AG08395 (cell line): ENCODE measurements at regions not wholly inside any gene's neighbourhood (a gene's known extent, or its start where the extent isn't known, plus 50 kb on each side); places are given as distances from the start of the nearest gene placed in this dataset.

Experiments used
- DNase-seq: peaks from one replicate; pipeline ENCODE4 v3.0.0; 2012; ENCODE audit warnings: mixed read lengths, low spot score

- no peak for DNase-seq
Measured at GRCh38 chr6:125544819-125545218, 204.6 kb upstream of the HEY2 start.

DNA sequence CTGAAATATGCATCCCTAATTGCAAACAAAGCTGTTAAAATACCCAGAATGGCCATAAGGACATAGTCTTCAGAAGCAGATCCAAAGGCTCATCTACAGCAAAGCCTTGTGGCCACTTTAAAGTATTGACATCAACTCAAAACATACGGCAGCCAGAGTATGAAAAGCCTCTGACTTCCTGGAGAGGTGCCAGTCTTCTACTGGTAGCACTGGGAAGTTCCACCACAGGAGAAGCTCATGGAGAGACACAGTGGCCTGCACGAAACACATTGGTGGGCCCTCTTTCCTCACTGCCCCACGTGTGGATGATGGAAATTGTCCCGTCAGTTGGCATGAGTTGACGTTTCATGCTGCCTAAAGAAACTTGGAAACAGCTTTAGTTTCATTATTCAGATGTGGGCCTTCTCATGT is 202.6 kb upstream of the HEY2 start:
- peak; percentile 25 for DNase-seq

- DNase-seq = no peak
Measured at GRCh38 chr6:125547381-125547780, 202.1 kb upstream of the HEY2 start.

DNA sequence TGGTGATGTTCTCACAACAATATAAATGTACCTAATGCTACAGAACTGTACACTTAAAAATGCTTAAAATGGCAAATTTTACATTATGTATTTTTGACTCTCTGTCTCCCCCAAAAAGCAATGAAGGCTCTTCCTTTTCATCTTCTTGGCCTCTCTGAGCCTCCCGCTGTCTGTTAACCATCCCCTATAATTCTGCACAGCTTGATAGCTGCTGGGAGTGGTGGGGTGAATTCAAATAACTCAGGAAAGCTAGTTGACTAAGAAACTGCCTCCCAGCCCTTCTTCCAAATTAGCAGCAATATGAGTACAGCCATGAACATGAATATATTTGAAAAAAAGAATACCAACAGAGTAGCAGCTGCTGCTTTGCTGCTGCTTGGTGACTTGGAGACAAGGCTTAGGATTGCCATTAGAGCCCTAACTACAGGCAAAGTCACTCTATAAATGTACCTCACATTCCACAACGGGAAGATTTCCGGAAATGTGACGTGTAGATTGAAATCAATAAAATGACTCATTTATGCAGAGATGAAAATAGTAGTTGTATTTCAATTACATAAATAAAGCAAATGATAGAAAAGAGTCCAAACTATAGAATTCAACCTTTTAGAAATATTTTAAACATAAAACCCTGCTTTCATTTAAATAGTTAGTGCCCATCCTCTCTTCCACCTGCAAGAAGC is 200.1 kb upstream of the HEY2 start:
- DNase-seq = no peak

DNA sequence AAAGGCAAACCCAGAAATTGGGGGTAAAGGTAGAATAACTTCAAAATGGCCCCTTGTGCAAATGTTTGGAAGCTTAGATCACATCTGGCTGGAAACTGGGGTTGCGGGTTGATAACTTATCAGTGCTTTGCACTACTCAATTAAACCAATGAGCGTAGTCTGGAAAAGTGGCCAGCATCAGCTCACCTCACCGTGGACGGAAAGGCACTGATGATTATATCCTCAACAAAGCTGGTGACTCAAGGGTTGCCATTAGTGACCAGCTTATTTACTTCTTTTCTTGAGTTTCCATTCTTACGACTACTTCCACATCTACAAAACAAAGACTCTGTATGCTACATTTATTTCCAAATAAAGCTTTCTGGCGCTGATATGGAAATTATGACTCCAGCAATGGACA is 198.5 kb upstream of the HEY2 start:
- no peak for DNase-seq

- no peak for DNase-seq
Measured at GRCh38 chr6:125552819-125553218, 196.6 kb upstream of the HEY2 start.

GRCh38 chr6:125554456-125554855 is 195.0 kb upstream of the HEY2 start:
- DNase-seq = peak; percentile 21

DNA sequence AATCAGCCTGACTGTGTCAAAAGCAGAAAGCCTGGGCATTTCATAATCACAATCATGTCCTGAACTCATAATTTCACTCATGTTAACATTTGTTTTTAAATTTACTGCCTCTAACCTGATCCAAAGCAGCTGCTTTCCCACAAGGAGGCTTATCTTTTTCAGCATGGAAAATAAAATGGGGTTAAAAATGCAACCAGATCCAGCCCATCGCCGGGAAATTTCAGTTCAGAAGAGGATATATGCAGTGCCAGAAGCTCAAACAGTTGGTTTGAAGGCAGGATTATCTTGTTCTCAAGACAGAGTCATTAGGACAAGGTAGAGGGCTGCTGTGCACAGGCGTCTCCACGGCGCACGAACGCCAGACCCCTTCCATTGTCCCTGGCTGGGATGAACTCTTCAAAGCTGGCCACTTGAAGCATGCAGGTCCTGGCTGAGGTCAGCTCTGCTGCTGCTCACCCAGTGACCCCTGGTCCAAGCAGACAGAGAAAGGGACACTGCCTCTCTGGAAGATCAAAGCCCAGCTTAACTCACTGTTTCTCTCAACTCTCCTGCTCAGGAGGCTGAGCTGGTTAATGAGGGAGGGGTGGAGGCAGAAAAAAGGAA is 191.1 kb upstream of the HEY2 start:
- no peak for DNase-seq

DNA sequence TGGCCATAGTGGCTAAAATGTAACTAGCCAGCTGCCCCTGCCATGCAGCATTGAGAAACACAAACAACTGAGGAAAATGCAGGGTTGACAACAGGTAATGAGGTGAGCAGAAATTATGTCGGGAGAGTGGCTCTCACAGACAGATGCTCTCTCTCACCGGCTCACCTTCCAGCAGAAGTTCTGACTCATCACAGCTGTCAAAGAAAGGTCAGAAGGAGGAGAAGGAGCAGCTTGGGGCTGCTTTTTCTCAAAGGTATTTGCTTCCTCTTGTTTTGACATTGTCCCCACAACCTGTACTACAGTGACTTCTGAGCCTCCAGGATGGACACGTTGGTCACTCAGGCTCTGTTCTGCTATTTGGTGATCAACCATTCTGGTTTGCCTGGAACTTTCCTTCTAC is 190.5 kb upstream of the HEY2 start:
- DNase-seq = no peak

- DNase-seq = no peak
Measured at GRCh38 chr6:125562156-125562555, 187.3 kb upstream of the HEY2 start.

DNA sequence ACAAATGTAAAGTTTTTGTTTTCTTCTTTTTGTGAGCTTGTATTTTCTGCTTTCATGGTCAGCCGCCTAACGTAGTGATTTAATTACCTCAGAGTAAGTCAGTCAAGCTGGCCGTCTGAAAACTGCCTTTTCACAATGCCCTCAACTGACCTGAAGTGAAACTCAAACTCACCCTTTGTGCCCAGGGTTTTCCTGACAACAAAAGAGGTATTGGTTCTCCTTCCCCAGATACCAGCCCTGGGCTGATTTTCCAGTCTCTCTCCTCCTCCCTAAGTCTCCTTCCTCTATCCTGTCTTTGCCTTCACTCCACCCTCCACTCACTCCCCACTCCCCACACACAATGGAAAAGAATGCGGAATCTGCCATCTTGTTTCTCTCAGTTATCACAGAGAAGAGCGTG is 184.5 kb upstream of the HEY2 start:
- DNase-seq = no peak

GRCh38 chr6:125567407-125567806 is 182.0 kb upstream of the HEY2 start:
- DNase-seq = no peak

- DNase-seq = no peak
Measured at GRCh38 chr6:125568609-125569008, 180.8 kb upstream of the HEY2 start.

DNA sequence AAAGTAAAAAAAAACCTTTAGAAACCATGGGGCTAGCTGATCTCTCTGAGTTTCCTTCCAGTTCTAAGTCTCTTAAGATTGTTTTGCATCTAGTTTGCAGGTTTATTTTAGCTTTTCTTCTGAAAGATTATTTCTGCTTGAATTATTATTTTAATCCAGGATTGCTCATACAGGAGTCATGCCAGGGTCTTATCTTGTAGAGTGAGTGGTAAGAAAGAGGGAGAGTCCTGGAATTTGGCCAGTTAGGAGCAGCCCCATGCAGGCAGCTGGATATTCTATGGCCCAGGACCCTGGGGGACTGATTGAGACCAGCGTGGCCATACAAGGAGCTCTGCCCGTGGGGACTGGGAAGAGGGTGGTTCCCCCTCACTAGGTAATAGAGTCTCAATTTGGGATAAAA is 178.9 kb upstream of the HEY2 start:
- DNase-seq = no peak

- DNase-seq = no peak
Measured at GRCh38 chr6:125571207-125571755, 178.2 kb upstream of the HEY2 start.

DNA sequence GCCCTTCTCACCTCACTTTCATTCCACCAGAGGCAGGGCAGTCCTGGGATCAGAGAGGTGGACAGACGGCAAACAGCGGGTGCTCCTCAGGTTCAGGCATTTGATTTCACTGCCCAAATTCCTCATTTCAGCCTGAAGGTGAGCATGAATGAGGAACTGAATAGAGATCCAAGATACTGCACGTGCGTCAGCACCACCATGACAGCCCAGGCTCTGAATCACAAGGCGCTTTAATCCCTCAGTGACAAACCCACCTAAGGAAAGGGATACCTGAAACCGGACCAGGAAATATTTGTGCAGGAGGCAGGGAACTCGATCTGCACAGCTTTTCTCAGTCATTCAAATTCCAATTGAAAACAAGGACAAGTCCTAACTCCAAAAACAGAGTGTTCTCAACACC is 174.8 kb upstream of the HEY2 start:
- no peak for DNase-seq

DNA sequence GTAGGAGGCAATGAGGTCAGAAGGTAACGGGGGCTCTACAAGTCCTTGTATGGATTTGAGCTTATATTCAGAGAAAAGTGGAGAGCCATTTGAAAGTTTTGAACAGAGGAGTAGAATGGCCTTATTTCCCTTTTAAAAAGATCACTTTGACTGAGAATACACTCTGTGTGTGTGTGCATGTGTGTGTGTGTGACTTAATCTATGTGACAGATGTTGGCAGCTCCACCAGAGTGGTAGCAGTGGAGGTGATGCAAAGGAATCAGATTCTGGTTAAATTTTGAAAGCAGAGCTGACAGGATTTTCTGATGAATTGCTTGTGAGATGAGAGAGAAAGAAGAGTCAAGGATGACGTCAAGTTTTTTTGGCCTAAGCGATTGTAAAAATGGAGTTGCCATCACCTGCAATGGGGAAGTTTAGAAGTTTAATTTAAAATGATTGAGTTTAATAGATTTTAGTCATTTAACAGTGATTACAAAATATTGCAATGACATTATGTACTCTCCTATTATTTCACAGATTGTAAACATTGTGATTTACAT is 172.2 kb upstream of the HEY2 start:
- no peak for DNase-seq

DNA sequence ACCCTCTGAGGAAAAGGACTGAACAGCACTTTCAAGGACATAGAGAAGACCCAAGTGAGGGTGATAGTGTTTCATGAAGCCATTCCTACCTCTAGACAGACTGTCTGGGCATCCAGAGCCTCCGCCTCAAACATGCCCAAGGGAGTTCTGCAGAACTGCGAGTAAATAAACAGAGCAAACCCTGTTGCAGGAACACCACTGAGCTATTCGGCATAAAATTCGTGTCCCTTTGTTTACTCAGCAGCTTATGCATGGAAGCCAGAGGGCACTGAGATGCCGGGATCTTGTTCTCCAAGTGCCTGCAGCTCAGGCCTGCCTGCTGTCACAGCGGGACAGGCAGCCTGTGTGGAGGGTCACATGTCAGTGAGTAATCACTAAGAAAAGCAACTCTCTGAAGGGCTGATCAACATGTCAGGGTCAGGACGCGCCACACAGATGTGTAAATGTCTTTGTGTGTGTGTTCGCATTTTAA is 164.9 kb upstream of the HEY2 start:
- no peak for DNase-seq

GRCh38 chr6:125585470-125585869 is 164.0 kb upstream of the HEY2 start:
- DNase-seq = no peak

GRCh38 chr6:125586074-125586473 is 163.4 kb upstream of the HEY2 start:
- DNase-seq = no peak

DNA sequence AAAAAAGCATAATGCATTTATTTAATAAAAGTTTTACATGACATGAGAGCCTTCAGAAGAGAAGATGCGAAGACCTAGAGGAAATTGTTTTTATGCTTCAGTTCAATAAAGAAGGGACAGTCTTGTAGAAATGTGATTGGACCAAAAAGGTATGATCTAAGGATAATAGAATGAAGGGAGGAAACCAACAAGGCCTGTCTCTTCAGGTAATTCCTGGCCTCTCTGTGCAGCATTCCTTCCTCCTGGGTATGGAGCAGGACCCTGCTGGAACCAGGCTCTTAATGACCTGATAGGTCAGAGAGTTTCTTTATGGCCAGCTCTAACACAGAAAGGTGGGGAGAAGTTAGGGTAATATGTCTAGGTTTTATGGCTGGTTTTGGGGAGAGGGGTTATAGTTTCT is 162.8 kb upstream of the HEY2 start:
- no peak for DNase-seq

GRCh38 chr6:125587666-125588632 is 161.5 kb upstream of the HEY2 start:
- no peak for DNase-seq
